Caco-2 (cell line): ENCODE measurements at regions not wholly inside any gene's neighbourhood (a gene's known extent, or its start where the extent isn't known, plus 50 kb on each side); places are given as distances from the start of the nearest gene placed in this dataset.

Experiments
- BruUV-seq: library from RNA; stranded (reverse); fragments of 400-500 nt; replicated peaks from 2 replicates; lab custom pipeline; 2021; lab: Mats Ljungman, UMichigan
- CTCF ChIA-PET: fragments of 300-600 bp; sonication (Branson Sonifier 250); formaldehyde crosslinking; loops from one replicate; lab custom pipeline; 2022; ENCODE audit warnings: antibody characterized with exemption; lab: Charles Lee
- POLR2A ChIA-PET: fragments of 300-600 bp; sonication (Branson Sonifier 250); formaldehyde crosslinking; loops from one replicate; lab custom pipeline; 2022; ENCODE audit warnings: antibody characterized with exemption; lab: Charles Lee
- DNase-seq, 2 experiments: peaks; one replicate each; pipeline versions ENCODE4 v3.0.0 to v3.0.0-alpha.2; 2020 to 2022
- H3K27me3 ChIP-seq: replicated peaks from 2 replicates; pipeline ENCODE4 v1.6.0; 2011; ENCODE audit warnings: low read length; ENCODE audit not compliant: control insufficient read depth, insufficient read depth
- H3K36me3 ChIP-seq: 2 replicates; pipeline ENCODE4 v1.5.1; 2011; ENCODE audit warnings: low read length; ENCODE audit not compliant: control insufficient read depth, insufficient read depth
- H3K4me1 ChIP-seq: fragments of 250-450 bp; sonication (Bioruptor Pico); 2 replicates; pipeline ENCODE4 v1.5.1; 2020; ENCODE audit warnings: mild to moderate bottlenecking
- H3K4me3 ChIP-seq: 2 replicates; pipeline ENCODE4 v1.5.1; 2011; ENCODE audit warnings: low read depth, mild to moderate bottlenecking, control low read depth, low read length
- H3K9me3 ChIP-seq: fragments of 250-450 bp; sonication (Bioruptor Pico); 2 replicates; pipeline ENCODE4 v1.5.1; 2020; ENCODE audit warnings: mild to moderate bottlenecking, moderate library complexity
- H3K27ac Mint-ChIP-seq: one replicate; pipeline ENCODE4 v1.8.0; 2022; ENCODE audit warnings: mixed read lengths; ENCODE audit not compliant: unreplicated experiment
- H3K27me3 Mint-ChIP-seq: one replicate; pipeline ENCODE4 v1.8.0; 2022; ENCODE audit warnings: mixed read lengths; ENCODE audit not compliant: insufficient read depth, unreplicated experiment
- H3K36me3 Mint-ChIP-seq: one replicate; pipeline ENCODE4 v1.8.0; 2022; ENCODE audit warnings: mild to moderate bottlenecking, mixed read lengths; ENCODE audit not compliant: insufficient read depth, unreplicated experiment
- H3K4me1 Mint-ChIP-seq: one replicate; pipeline ENCODE4 v1.8.0; 2022; ENCODE audit warnings: low read depth, mixed read lengths; ENCODE audit not compliant: unreplicated experiment
- H3K4me3 Mint-ChIP-seq: one replicate; pipeline ENCODE4 v1.8.0; 2022; ENCODE audit warnings: mild to moderate bottlenecking, moderate library complexity, mixed read lengths; ENCODE audit not compliant: unreplicated experiment
- H3K9me3 Mint-ChIP-seq: one replicate; pipeline ENCODE4 v1.8.0; 2022; ENCODE audit warnings: mixed read lengths; ENCODE audit not compliant: unreplicated experiment
- CTCF ChIP-seq, 2 experiments: fragments of 200-600 bp in 1 of 2; IDR thresholded peaks; 1 replicate in 1 of 2; 2 replicates in 1 of 2; pipeline versions ENCODE4 v1.5.1 to v1.8.0; 2011 to 2022; ENCODE audit warnings: antibody characterized with exemption in 1 of 2, control low read depth in 1 of 2, inconsistent platforms in 1 of 2, low read depth in 1 of 2, low read length in 1 of 2, mild to moderate bottlenecking in 1 of 2, moderate library complexity in 1 of 2; ENCODE audit not compliant: insufficient read depth in 1 of 2, severe bottlenecking in 1 of 2, unreplicated experiment in 1 of 2
- intact Hi-C: fragments of 100-400 bp; cut with micrococcal nuclease; formaldehyde crosslinking; loops from one replicate; pipeline ENCODE4 v1.10.0; 2022; ENCODE audit not compliant: unreplicated experiment

- no peaks in the 10 kb centered on the region for H3K36me3 Mint-ChIP-seq
- H3K27me3 ChIP-seq = no peaks in the 10 kb centered on the region; the same call in none of the 2 replicates
- H3K36me3 ChIP-seq = no peaks in the 10 kb centered on the region
- no peak for TF ChIP-seq CTCF (IDR thresholded peaks at IDR 0.05; ENCODE audit: insufficient read depth in 1 of 2, low read depth in 1 of 2, low read length in 1 of 2, severe bottlenecking in 1 of 2, unreplicated experiment in 1 of 2)
- H3K4me3 ChIP-seq = no peak overlapping the region
- ChIA-PET CTCF (interaction anchor here (1.2 kb wide), 1 partner anchor 1540 kb away, joined by 3 read pairs; no protein-coding TSS in a partner anchor), POLR2A (no interaction called here)
- H3K4me1 ChIP-seq = peaks cover 2% of the 10 kb centered on the region; the same call in 1 of the 2 replicates
- H3K9me3 Mint-ChIP-seq = no peaks in the 10 kb centered on the region
- intact Hi-C loops = loop anchor here (10.0 kb wide), 1 partner anchor 178 kb away; no protein-coding TSS in a partner anchor
- BruUV-seq = no TSS peak
- H3K4me1 Mint-ChIP-seq = no peaks in the 10 kb centered on the region
- no peak overlapping the region for H3K4me3 Mint-ChIP-seq
- no peak overlapping the region for H3K27ac Mint-ChIP-seq
- peaks cover 33% of the 10 kb centered on the region for H3K27me3 Mint-ChIP-seq
- H3K9me3 ChIP-seq = no peaks in the 10 kb centered on the region
- DNase-seq = no peak
Observed at GRCh38 chr19:32222556-32222955, 122.9 kb upstream of the ZNF507 start.

- TF ChIP-seq CTCF (IDR thresholded peaks at IDR 0.05; ENCODE audit: insufficient read depth in 1 of 2, low read depth in 1 of 2, low read length in 1 of 2, severe bottlenecking in 1 of 2, unreplicated experiment in 1 of 2) = no peak
- ChIA-PET CTCF (interaction anchor here (0.6 kb wide), 1 partner anchor 294 kb away, joined by 3 read pairs; no protein-coding TSS in a partner anchor), POLR2A (no interaction called here)
- Histone ChIP-seq H3K27me3 (no peaks in the 10 kb centered on the region; the same call in 1 of the 2 replicates), H3K36me3 (no peaks in the 10 kb centered on the region), H3K9me3 (no peaks in the 10 kb centered on the region), H3K4me3 (no peak overlapping the region), H3K4me1 (peaks cover 2% of the 10 kb centered on the region; the same call in 1 of the 2 replicates)
- no peaks in the 10 kb centered on the region for H3K9me3 Mint-ChIP-seq
- no TSS peak for BruUV-seq
- intact Hi-C loops = loop anchor here (10.0 kb wide), 1 partner anchor 178 kb away; no protein-coding TSS in a partner anchor
- H3K4me3 Mint-ChIP-seq = no peak overlapping the region
- no peak for DNase-seq
- no peaks in the 10 kb centered on the region for H3K4me1 Mint-ChIP-seq
- peaks cover 35% of the 10 kb centered on the region for H3K27me3 Mint-ChIP-seq
- no peak overlapping the region for H3K27ac Mint-ChIP-seq
- H3K36me3 Mint-ChIP-seq = no peaks in the 10 kb centered on the region
Observed at GRCh38 chr19:32223106-32223505, 122.3 kb upstream of the ZNF507 start.

DNA sequence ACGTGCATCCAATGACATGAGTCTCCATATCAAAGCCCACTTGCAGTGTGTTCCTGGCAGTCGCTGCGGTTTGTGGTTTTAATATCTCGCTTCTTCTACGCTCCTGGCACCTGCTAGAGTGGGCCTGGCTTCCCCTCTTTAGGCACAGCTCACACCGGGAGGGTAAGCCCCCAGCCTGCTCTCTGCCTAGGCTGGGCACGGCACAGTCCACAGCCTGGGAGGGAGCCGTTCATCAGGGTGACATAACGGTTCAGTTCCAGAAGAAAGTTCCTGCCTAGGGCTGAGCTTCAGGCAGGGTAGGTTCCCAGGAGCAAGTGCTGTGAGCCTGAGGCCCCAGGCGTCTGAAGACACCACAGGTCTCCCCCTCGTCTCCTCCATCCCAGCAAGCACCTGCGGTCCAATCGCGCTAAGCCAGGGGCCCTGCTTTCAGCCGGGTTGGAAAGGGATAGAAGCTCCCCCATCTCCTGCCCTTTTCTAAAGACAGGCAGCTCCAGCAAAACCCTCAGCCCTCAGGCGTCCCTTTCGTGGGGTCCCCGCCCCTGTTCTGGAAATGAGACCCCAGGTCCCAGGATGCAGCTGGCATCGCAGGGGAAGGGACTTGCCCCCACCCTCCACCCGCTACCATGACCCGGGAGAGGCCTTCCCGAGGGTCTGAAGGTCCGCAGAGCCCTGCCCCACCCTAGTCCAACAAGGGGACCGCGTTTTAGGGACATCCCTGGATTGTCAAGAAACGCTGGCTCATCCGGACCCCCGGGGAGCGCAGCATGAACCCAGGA, 121.6 kb upstream of the ZNF507 start:
- no peaks in the 10 kb centered on the region for H3K36me3 Mint-ChIP-seq
- H3K9me3 ChIP-seq = no peaks in the 10 kb centered on the region
- intact Hi-C loops = loop anchor here (1.0 to 10.0 kb wide), 3 partner anchors 157 to 1540 kb away; no protein-coding TSS in a partner anchor
- H3K27me3 ChIP-seq = no peaks in the 10 kb centered on the region; the same call in 1 of the 2 replicates
- TF ChIP-seq CTCF (IDR thresholded peaks at IDR 0.05; ENCODE audit: insufficient read depth in 1 of 2, low read depth in 1 of 2, low read length in 1 of 2, severe bottlenecking in 1 of 2, unreplicated experiment in 1 of 2) = no peak
- H3K4me3 ChIP-seq = no peak overlapping the region
- no peak overlapping the region for H3K27ac Mint-ChIP-seq
- BruUV-seq = no TSS peak
- no peaks in the 10 kb centered on the region for H3K9me3 Mint-ChIP-seq
- H3K4me1 ChIP-seq = peaks cover 2% of the 10 kb centered on the region; the same call in 1 of the 2 replicates
- ChIA-PET POLR2A (no interaction called here), CTCF (interaction anchor here (0.6 kb wide), 2 partner anchors 294 to 1354 kb away, joined by 3 read pairs; no protein-coding TSS in a partner anchor)
- no peak overlapping the region for H3K4me3 Mint-ChIP-seq
- peaks cover 32% of the 10 kb centered on the region for H3K27me3 Mint-ChIP-seq
- no peaks in the 10 kb centered on the region for H3K36me3 ChIP-seq
- no peak for DNase-seq
- no peaks in the 10 kb centered on the region for H3K4me1 Mint-ChIP-seq
